ENCODE measurements at regions not wholly inside any gene's neighbourhood (a gene's known extent, or its start where the extent isn't known, plus 50 kb on each side); places are given as distances from the start of the nearest gene placed in this dataset.
"Not testable (repeated sequence)": the region's sequence is repeated elsewhere in the genome, so short reads cannot be mapped to it uniquely, and the experiment has no call there.

DNA sequence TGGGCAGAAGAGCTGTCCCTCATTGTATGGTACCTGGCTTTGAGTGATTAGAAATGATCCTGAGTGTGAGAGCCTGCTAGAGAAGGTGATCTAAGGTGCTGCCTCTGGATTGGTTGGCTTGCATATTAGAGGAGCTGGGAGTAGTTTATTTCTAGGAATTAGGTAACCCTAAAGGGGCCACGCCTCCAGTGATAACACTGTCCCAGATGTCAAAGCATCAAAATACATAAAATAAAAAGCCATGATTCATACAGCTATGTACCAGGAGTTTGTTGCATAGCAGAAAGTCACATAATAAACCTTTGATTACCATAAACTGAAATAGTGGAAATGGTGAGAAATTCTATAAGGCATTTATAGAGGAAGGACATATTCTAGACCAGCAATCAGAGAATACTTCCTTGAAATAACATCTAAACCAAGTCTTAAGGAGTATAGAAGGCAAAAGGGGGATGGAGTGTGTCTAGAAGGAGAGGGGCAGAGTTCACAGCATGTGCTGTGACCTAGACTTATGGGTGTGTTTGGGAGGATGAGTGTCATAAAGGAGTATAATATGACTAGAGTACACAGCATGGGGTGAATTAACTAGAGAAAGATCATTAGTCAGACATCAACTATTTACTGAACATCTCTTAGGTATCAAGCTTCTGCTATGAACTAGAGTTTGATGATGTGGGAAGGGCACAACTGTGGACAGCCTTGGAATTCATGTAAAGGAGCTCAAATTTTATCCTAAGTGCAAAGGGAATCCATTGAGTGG is 686.4 kb downstream of the GALC start:
- DNase-seq (ENCODE audit: low spot score), result no peak

DNA sequence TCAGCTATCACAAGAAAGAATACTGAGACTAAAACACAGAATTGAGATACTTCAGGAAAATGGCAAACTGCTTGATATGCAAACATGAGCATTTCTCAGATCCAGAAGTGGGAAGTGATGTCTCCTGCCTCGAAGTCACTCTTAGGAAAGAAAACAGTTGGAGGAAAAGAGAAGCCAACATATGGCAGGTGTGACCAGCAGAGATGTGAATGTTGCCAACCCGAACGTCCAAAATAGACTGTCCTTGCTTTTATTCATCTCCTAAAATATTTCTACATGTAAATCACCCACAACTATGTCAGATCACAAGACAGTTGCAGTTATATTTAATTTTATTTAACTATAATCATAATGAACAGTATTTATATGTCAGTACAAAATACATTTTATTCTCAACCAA is 687.6 kb downstream of the GALC start:
- no peak for DNase-seq (ENCODE audit: low spot score)

DNA sequence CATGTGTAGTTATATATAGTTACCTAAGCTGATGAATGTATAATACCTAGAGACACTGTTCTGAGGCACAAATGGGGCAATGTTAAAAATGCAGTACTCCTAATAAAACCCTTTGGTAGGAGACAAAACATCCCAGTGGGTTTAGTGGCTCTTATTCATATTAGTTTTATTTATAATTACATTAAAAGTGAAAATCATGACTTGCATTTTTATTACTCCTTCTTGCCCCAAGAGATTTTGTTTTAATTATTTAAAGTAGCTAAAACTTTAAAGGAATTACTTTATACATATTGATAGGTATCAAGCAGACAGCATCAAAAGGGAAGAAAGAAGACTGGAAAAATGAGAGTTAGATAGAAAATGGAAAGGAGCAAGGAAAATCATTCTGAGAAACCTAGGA is 688.6 kb downstream of the GALC start:
- DNase-seq (ENCODE audit: low spot score), result no peak

DNA sequence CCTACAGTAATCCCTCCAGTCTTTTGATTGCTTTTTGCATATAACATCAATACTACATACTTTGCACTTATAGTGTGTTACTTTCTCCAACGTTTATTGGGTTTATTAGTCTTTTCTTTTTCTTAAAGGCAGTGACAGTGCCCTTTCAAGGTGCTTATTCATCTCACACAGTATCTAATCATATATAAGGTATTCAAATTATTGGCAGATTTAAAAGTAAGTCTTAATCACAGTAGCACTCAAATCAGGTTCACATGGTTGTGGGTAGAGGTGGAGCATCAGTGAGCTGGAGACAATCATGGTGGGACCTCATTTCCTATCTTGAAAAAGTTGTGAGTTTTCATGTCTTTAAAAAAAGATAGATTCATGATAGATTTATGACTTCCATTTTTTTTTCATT is 706.2 kb downstream of the GALC start:
- DNase-seq (ENCODE audit: low spot score), result no peak

DNA sequence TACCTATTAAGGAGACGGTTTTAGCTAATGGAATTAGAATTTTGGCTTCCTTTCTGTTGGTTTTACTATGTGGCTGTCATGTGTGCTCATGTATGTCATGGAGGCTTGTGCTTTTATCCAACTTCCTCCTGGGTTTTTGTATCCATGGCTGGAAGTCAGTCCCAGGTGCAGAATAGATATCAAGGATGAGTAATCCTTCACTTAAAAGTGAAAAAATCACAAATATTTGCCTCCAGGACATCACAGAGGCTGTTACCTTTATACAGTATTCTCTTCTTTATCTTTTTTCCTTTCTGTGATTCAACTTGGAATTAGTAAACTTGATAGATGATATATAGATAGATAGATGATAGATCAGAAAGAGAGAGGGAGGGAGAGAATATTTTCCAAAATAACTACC is 706.8 kb downstream of the GALC start:
- DNase-seq (ENCODE audit: low spot score), result no peak

DNA sequence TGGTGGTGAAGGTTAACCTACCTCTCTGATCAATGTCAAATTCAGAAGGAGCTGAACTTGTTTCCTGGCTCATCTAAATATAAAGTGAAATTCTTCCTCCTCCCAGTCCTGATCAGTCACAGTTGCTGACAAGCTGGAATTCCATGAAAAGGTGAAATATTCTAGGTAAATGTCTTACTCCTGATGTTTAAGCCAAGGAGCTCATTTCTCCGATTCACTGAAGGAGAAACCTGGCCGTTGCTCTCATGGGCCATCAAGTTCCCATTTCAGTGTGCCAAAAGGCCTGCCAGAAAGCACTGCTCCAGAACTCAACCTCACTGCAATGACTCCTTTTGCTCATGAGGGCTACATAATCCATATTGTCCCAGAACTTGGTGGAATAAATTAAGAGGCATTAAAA is 707.5 kb downstream of the GALC start:
- no peak for DNase-seq (ENCODE audit: low spot score)

DNA sequence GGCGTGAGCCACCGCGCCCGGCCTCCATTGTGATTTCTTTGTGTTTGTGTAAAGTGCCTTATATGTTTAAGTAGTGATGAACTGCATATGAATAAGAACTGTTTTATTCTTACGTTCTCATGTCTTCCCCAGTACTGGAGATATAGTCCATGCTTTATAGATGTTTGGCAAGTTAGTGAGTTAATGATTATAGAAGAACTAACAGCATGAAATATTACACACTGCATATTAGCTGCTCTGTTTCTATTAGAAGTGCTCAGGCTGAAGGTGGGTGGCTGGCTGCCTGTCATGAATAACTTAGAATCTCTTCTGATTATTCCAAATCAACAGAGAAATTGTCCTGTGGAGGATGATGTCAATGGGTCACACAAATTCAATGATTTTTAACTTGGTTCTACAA is 709.4 kb downstream of the GALC start:
- no peak for DNase-seq (ENCODE audit: low spot score)

DNA sequence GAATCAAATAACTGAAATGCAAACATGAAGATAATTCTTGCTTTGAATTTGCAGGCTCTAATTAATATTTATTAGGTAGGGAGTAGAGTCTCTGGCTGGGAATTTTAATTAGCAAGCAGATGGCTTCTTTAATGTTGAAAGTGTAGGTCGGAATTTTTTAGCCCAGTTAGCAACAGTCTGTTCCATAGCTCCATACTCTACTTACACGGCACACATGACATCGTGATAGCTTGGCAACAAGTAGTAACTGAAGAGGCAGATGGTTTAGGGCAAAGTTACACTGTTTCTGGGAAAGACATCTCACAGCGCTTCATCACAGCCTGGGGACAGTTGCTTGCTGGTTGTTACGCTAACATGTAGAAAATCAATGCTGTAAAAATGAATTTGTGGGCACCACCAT is 710.7 kb downstream of the GALC start:
- DNase-seq (ENCODE audit: low spot score), result no peak

DNA sequence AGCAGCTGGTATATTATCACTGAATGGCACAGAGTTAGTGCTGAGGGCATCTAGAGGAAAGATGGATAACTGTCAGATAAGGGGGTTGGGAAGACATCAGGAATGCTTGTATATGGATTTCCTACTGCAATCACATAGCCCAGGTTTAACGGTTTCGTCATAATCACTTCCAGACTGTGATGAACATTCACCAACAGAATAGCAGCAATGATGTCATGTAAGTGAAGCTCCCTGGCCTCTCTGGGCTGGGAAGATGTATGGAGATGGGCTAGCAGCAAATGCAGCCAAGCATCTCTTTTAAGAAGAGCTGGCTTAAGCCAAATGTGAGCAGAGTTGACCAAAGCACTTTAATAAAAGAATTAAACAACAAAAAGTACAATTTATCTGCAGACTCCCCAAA is 714.6 kb downstream of the GALC start:
- no peak for DNase-seq (ENCODE audit: low spot score)

DNA sequence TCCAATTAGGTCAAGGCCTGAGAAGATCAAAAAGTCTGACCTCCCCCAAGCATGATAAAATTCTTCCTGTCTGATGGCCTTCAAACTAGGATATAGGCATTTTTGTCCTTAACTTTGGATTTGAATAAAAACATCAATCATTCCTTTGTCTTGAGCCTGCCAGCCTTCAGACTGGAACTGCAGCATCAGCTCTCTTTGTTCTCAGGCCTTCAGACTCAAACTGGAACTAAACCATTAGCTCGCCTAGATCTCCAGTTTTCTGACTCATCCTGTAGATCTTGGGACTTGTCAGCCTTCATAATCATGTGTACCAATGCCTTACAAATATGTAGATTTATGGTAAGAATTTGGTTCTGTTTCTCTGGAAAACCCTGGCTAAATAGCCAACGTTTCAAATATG is 721.7 kb downstream of the GALC start:
- no peak for DNase-seq (ENCODE audit: low spot score)

DNA sequence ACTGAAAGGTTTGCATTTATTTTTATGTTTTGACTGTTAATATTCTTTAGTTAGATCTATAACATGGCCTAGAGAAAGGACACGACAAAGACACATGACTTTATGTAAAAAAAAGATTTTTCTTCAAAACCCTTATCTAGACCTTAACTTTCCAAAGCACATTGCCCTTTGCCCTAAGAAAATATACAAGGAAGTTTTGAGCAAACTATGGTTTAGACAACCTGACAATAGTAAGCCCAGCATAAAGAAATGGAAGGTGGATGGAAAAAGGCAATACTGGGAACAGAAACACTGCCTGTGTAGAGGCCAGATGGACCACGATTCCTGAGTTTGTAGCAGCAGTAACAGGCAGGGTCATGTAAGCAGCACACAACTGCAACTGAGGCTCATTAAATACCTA is 724.0 kb downstream of the GALC start:
- DNase-seq (ENCODE audit: low spot score), result no peak

DNA sequence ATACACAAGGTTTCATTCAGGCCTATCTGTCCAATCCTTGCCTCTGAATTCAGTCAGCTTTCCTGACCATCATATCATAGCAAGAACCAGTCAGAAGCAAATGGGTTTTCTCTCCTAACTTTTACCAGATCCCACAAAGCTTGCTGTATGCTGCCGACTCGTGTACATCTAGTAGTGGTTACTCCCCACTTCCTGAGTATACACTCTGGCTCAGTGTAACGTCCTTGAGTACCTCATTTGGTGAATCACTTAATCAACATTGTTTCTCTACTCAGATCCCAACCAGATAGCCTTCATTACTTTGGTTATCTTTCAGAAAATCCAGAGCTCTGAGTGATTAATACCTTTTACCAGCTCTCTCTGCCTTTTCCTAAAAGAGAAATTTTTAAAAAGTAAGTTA is 728.2 kb downstream of the GALC start:
- no peak for DNase-seq (ENCODE audit: low spot score)

DNA sequence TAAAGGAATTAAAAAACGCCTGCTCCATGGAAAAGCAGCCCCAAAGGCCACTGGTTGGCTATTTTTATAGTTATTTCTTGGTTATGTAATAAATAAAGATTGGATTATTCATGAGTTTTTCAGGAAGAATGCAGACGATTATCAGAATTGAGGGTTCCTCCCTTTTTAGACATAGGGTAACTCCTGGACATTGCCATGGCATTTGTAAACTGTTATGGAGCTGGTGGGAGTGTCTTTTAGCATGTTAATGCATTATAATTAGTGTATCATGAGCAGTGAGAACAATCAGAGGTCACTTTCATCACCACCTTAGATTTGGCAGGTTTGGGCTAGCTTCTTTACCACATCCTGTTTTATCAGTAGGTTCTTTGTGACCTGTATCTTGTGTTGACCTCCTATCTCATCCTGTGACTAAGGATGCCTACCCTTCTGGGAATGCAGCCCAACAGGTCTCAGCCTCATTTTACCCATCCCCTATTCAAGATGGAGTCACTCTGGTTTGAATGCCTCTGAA is 728.7 kb downstream of the GALC start:
- no peak for DNase-seq (ENCODE audit: low spot score)

DNA sequence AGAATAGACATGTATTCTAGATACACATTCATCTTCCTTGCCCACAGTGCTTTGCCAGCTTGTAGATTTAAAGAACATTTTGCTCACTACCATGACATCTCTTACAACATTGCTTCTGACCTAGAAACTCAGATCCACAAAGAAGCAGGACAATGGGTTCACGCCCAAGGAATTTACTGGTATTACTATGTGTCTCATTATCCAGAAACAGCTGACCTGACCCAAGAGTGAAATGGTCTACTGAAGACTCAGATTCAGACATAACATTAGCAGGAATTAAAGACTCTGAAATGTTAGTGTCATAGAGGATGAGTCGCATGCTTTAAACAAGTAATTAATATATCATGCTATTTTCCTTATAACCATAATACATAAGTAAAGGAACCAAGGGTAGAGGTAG is 731.4 kb downstream of the GALC start:
- DNase-seq (ENCODE audit: low spot score), result no peak

DNA sequence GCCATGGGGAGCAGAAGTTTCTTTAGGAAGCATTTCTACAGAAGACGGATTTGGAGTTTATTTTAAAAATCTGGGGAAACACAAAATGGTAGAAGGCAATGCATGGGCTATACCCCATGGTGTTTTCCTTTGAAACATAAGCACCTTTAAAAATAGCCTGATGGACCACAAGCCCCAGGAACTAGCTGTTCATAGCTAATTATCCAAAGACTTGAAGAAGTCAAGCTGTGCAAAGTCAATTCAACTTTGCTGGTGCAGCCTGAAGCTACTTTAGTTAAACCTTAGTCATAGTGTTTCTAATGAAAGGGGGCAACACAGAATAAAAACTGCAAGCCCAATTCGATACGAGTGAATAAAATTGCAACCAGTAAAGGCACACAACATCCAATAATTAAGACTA is 732.5 kb downstream of the GALC start:
- DNase-seq (ENCODE audit: low spot score), result no peak

DNA sequence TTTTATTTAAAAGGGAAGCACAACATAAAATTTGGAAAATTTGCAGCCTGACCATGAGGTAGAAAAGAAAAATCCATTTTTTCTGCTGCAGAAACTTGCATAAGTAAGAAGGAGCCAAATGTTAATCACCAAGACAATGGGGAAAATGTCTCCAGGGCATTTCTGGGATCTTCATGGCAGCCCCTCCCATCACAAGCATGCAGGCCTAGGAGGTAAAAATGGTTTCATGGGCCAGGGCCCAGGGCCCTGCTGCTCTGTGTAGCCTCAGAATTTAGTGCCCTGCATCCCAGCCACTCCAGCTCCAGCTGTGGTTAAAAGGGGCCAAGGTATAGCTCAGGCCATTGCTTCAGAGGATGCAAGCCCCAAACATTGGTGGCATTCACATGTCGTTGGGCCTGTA is 735.6 kb downstream of the GALC start:
- no peak for DNase-seq (ENCODE audit: low spot score)

DNA sequence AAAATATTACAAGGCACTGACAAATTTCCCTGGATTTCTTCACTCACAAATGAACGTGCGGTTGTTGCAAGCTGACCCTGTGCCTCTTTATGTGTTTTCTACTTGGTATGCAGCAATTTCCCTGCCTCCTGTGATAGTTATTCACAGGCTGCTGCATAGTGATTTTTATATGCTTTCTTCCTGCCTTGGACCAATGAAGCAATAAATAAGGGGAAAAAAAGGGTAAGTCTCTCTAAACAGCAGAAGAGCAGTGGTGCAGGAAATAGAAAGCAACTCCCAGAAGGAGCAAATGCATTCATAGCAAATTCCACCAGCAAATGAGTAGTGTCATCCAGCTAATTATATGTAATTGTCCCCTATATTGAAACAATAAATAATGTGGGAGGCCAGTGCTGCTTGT is 737.9 kb downstream of the GALC start:
- DNase-seq (ENCODE audit: low spot score), result no peak

DNA sequence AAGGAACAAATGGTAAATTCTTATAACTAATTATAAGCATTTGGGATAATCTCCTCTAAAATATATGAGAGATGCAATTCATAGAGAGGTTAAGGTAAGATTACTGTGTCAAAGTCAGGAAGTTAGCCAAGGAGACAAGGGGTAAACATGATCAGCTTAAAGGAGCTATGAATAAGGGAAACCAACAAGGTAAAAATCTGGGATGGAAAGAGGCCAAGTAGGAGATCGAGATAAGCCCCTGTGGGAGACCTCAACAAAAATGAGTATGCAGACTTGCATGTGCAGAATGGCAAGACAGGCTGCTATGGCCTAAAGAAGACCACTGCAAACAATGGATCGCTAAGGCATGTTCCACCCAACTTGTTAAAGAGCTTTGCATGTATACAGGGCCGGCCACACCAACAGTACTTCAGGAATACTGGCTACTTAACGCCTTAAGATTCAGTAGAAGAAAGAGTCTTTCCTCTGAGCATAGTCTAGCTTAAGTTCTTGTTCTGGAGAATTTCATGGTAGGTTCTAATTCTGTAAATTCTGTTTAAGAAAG is 738.6 kb downstream of the GALC start:
- no peak for DNase-seq (ENCODE audit: low spot score)

DNA sequence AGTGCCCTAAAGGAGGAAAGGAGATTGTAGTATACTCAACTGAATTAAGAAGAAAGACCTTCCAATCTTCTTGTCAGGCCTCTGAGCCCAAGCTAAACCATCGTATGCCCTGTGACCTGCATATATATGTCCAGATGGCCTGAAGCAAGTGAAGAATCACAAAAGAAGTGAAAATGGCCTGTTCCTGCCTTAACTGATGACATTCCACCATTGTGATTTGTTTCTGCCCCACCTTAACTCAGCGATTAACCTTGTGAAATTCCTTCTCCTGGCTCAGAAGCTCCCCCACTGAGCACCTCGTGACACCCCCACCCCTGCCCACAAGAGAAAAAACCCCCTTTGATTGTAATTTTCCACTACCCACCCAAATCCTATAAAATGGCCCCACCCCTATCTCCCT is 739.2 kb downstream of the GALC start:
- not testable (repeated sequence) for DNase-seq (ENCODE audit: low spot score)

DNA sequence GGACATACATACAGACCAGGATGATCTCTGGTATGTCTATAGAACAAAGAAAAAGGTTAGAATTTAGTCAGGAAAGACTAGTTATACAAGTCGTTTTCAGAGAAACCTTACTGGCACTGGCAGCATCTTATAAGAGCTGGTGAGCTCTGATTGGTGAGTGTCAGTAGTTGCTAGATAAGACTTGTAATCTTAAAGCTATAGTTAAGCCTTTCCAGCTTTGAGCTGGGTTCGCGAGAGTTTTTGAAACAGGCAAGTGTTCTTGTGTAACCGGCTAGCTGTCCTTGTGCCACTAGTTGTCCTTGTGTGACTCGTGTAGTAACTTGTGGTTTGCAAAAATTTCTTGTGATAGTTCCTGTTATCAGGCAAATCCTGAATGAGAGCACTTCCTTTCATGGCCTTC is 740.9 kb downstream of the GALC start:
- no peak for DNase-seq (ENCODE audit: low spot score)

DNA sequence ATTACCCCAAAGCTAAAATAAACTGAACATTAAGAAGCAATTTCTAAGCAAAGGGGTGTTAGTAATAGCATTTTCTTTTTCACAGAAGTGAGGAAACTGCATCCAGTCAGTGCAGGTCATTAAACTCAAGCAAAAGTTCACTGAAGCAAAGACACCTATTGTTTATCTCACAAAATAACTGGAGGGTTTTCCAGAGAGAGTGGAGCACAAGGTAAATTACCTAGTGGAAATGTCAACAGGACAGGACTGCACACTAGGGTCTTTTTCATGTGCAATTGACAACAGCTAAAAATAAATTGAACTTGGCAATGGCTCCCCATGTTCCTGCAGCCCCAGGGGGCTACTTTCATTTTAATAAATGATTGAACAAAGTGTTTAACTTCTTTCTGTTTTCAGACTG is 742.0 kb downstream of the GALC start:
- DNase-seq (ENCODE audit: low spot score), result no peak

DNA sequence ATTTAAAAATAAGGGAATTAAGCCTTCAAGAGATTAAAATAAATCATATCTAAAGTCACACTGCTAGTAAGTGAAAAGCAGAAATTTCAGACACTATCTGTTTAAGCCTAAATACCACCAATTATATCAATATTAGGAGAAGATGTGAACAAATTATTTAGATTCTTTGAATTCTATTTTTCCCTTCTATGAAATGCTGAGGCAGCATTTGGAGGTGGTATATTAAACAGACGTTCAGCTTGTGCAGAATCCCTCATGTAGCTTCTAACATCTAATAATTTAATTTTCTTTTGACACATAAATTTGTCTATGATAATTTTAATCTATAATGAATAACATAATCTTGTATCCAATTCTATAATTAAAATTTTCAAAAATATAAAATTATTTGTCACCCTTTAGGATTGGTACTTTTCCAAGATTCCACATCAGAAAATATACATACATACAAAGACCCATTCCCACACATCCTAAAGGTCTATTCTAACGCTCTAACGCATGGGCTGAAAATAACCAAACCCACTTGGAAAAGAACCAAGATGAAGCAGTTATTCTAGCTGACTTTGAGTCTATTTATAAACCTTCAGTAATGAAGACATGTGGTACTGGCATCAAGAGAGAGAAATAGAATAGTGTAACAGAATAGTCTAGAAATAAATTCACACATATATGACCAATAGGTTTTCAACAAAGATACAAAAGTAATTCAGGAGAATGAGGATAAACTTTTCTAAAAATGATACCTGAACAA is 751.8 kb downstream of the GALC start:
- no peak for DNase-seq (ENCODE audit: low spot score)

DNA sequence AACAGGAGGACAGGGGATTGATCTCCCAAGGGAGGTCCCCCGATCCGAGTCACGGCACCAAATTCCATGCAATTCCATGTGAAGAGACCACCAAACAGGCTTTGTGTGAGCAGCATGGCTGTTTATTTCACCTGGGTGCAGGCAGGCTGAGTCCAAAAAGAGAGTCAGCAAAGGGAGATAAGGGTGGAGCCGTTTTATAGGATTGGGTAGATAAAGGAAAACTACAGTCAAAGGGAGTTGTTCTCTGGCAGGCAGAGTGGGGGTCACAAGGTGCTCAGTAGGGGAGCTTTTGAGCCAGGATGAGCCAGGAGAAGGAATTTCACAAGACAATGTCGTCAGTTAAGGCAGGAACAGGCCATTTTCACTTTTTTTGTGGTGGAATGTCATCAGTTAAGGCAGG is 752.7 kb downstream of the GALC start:
- DNase-seq (ENCODE audit: low spot score), result not testable (repeated sequence)
